ENCODE measurements at regions not wholly inside any gene's neighbourhood (a gene's known extent, or its start where the extent isn't known, plus 50 kb on each side); places are given as distances from the start of the nearest gene placed in this dataset.

DNA sequence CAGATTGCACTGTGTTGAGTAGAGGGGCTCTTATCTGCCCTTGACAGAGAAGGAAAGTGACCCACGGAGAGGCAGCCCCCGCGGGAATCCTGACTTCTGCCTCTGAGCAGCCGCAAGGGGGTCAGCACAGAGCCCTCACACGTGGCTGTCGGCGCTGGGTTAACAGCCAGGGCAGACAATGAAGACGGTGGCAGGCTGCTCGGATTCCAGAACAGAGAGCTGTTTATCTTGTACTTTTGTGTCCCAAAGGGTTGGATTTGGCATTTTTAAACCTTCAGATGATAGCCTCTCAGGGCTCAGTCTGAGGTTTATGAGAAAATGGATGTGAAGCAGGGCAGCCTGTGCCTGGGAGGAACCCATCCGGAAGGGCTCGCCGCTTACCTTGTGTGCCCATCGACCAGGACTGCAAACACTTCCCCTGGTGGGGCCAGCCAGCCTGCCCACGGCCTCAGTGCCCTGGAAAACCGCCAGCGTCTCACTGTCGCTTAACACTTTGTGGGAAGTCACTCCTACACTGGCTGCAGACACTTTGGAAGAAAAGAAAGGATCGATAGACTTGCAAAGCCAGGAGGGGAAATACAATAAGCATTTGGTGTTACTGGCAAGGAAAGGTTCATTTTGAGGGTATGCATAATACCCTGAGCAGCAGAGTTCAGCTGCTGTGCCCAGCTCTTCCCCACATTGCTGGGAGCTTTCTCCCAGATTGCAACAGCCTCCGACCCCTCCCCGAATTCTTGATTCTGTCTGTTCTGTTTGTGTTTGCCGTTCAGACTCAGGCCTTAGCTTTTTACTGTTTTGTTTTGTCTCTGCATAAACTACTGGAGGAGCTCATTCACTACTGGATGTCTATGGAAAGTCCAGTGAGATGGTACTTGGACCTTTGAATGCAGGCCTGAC is 325.3 kb upstream of the MYT1L start:
- TF ChIP-seq, protein P1, sequence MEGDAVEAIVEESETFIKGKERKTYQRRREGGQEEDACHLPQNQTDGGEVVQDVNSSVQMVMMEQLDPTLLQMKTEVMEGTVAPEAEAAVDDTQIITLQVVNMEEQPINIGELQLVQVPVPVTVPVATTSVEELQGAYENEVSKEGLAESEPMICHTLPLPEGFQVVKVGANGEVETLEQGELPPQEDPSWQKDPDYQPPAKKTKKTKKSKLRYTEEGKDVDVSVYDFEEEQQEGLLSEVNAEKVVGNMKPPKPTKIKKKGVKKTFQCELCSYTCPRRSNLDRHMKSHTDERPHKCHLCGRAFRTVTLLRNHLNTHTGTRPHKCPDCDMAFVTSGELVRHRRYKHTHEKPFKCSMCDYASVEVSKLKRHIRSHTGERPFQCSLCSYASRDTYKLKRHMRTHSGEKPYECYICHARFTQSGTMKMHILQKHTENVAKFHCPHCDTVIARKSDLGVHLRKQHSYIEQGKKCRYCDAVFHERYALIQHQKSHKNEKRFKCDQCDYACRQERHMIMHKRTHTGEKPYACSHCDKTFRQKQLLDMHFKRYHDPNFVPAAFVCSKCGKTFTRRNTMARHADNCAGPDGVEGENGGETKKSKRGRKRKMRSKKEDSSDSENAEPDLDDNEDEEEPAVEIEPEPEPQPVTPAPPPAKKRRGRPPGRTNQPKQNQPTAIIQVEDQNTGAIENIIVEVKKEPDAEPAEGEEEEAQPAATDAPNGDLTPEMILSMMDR (IDR thresholded peaks at IDR 0.05; ENCODE audit: insufficient read depth, low read length, poor library complexity, severe bottlenecking): no peak
- TF ChIP-seq EZH2phosphoT487 (conservative IDR thresholded peaks at IDR 0.05; ENCODE audit: low read length): no peak

Measured in SU-DHL-6 (cell line).